ENCODE measurements at regions not wholly inside any gene's neighbourhood (a gene's known extent, or its start where the extent isn't known, plus 50 kb on each side); places are given as distances from the start of the nearest gene placed in this dataset.

DNA sequence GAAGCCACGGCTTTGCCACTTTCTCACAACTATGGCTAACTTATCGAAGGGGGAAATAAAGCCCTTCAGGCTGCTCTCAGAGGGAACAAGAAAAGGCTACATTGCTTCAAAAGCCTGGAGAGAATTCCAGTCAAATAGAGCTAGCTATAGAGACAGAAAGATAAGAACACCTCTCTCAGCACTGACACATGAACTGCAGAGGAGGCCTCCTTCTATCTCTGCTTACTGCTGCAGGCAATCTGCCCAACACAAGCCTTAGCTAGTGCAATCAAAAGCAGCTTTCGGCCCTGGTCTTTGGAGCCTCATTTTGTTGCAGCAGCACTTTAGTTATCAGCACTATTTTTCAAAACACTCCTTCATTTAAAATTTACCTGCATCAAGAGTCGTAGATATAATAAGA, 118.4 kb upstream of the ROBO1 start:
- TF ChIP-seq, protein P1, sequence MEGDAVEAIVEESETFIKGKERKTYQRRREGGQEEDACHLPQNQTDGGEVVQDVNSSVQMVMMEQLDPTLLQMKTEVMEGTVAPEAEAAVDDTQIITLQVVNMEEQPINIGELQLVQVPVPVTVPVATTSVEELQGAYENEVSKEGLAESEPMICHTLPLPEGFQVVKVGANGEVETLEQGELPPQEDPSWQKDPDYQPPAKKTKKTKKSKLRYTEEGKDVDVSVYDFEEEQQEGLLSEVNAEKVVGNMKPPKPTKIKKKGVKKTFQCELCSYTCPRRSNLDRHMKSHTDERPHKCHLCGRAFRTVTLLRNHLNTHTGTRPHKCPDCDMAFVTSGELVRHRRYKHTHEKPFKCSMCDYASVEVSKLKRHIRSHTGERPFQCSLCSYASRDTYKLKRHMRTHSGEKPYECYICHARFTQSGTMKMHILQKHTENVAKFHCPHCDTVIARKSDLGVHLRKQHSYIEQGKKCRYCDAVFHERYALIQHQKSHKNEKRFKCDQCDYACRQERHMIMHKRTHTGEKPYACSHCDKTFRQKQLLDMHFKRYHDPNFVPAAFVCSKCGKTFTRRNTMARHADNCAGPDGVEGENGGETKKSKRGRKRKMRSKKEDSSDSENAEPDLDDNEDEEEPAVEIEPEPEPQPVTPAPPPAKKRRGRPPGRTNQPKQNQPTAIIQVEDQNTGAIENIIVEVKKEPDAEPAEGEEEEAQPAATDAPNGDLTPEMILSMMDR (IDR thresholded peaks at IDR 0.05) = no peak
- TF ChIP-seq POLR2A (IDR thresholded peaks at IDR 0.05) = no peak

All from esophagus squamous epithelium (tissue), 4 donors.